NOMO-1 treated with dmso at 0.1 percent for 144 hours (cell line): ENCODE measurements at regions not wholly inside any gene's neighbourhood (a gene's known extent, or its start where the extent isn't known, plus 50 kb on each side); places are given as distances from the start of the nearest gene placed in this dataset.

Experiments used
- DNase-seq: peaks from one replicate; lab custom pipeline; 2025; ENCODE audit not compliant: unreplicated experiment; lab: John Stamatoyannopoulos, UW

GRCh38 chr4:59068722-59069418, 1958.7 kb upstream of the IGFBP7 start:
- no peak for DNase-seq

GRCh38 chr4:59086410-59086809, 1976.2 kb upstream of the IGFBP7 start:
- DNase-seq: no peak

GRCh38 chr4:59091146-59092142, 1981.3 kb upstream of the IGFBP7 start:
- DNase-seq: no peak

GRCh38 chr4:59094505-59094904, 1984.3 kb upstream of the IGFBP7 start:
- DNase-seq: no peak

GRCh38 chr4:59102311-59102710, 1992.1 kb upstream of the IGFBP7 start:
- DNase-seq: no peak

- DNase-seq: no peak
Observed at GRCh38 chr4:59120287-59120814, 2010.2 kb upstream of the IGFBP7 start.

GRCh38 chr4:59122626-59123025, 2012.4 kb upstream of the IGFBP7 start:
- DNase-seq: no peak

- no peak for DNase-seq
Observed at GRCh38 chr4:59126159-59126558, 2016.0 kb upstream of the IGFBP7 start.

GRCh38 chr4:59127006-59127405, 2016.8 kb upstream of the IGFBP7 start:
- no peak for DNase-seq

- no peak for DNase-seq
Observed at GRCh38 chr4:59127743-59128142, 2017.6 kb upstream of the IGFBP7 start.

GRCh38 chr4:59135248-59135985, 2025.2 kb upstream of the IGFBP7 start:
- DNase-seq: no peak

GRCh38 chr4:59161249-59161648, 2038.9 kb upstream of the ADGRL3 start:
- no peak for DNase-seq

GRCh38 chr4:59175617-59176016, 2024.5 kb upstream of the ADGRL3 start:
- DNase-seq: no peak

GRCh38 chr4:59179372-59179771, 2020.8 kb upstream of the ADGRL3 start:
- DNase-seq: no peak

GRCh38 chr4:59180161-59180560, 2020.0 kb upstream of the ADGRL3 start:
- no peak for DNase-seq

- DNase-seq: no peak
Observed at GRCh38 chr4:59180969-59181368, 2019.2 kb upstream of the ADGRL3 start.

- DNase-seq: no peak
Observed at GRCh38 chr4:59195839-59196238, 2004.3 kb upstream of the ADGRL3 start.

GRCh38 chr4:59200992-59201391, 1999.1 kb upstream of the ADGRL3 start:
- DNase-seq: no peak

- no peak for DNase-seq
Observed at GRCh38 chr4:59217910-59218631, 1982.1 kb upstream of the ADGRL3 start.

GRCh38 chr4:59222221-59222620, 1977.9 kb upstream of the ADGRL3 start:
- no peak for DNase-seq
